Prostate gland (tissue), 2 donors: ENCODE measurements at regions not wholly inside any gene's neighbourhood (a gene's known extent, or its start where the extent isn't known, plus 50 kb on each side); places are given as distances from the start of the nearest gene placed in this dataset.

Experiments
- DNase-seq: peaks from one replicate; pipeline ENCODE4 v3.0.0-alpha.2; 2019; ENCODE audit warnings: low spot score
- H3K27ac ChIP-seq, 2 donors: fragments of 200-600 bp; sonication (generic); 2 replicates each; pipeline ENCODE4 v1.5.1; 2017 to 2019
- H3K27me3 ChIP-seq: fragments of 200-600 bp; sonication (generic); replicated peaks from 2 replicates; pipeline ENCODE4 v1.5.1; 2019; ENCODE audit not compliant: insufficient read depth
- H3K36me3 ChIP-seq, 2 donors: fragments of 200-600 bp; sonication (generic); 1 replicate in 1 of 2; 2 replicates in 1 of 2; pipeline versions ENCODE4 v1.5.1 to v1.8.1; 2017 to 2019
- H3K4me1 ChIP-seq: fragments of 200-600 bp; sonication (generic); replicated peaks from 2 replicates; pipeline ENCODE4 v1.5.1; 2019
- H3K4me3 ChIP-seq, 2 donors: fragments of 200-600 bp; sonication (generic); 2 replicates each; pipeline ENCODE4 v1.5.1; 2017 to 2019
- H3K9me3 ChIP-seq: fragments of 200-600 bp; sonication (generic); 2 replicates; pipeline ENCODE4 v1.5.1; 2017
- POLR2A ChIP-seq: fragments of 450-650 bp; IDR thresholded peaks from one replicate; pipeline ENCODE4 v1.6.1; 2016; ENCODE audit warnings: antibody characterized with exemption, mild to moderate bottlenecking
- POLR2AphosphoS5 ChIP-seq: sonication (generic); formaldehyde crosslinking; IDR thresholded peaks from one replicate; pipeline ENCODE4 v1.6.1; 2017; ENCODE audit warnings: antibody characterized with exemption
- WGBS: methylation state at CpG from one replicate; pipeline ENCODE4 v1.1.5; 2018; 5-methylcytosine and 5-hydroxymethylcytosine counted together
- intact Hi-C: fragments of 100-400 bp; cut with DNase I; formaldehyde crosslinking; loops from one replicate; pipeline ENCODE4 v1.14.2; 2022
- TF ChIP-seq, protein P1 (sequence below), 4 experiments: fragments of 200-600 bp in 2 of 4; fragments of 450-650 bp in 2 of 4; sonication (generic) in 2 of 4; IDR thresholded peaks; 1 replicate in 3 of 4; 2 replicates in 1 of 4; pipeline ENCODE4 v1.5.1; 2016 to 2019; ENCODE audit warnings: antibody characterized with exemption in 4 of 4, mild to moderate bottlenecking in 2 of 4, moderate library complexity in 2 of 4

DNA sequence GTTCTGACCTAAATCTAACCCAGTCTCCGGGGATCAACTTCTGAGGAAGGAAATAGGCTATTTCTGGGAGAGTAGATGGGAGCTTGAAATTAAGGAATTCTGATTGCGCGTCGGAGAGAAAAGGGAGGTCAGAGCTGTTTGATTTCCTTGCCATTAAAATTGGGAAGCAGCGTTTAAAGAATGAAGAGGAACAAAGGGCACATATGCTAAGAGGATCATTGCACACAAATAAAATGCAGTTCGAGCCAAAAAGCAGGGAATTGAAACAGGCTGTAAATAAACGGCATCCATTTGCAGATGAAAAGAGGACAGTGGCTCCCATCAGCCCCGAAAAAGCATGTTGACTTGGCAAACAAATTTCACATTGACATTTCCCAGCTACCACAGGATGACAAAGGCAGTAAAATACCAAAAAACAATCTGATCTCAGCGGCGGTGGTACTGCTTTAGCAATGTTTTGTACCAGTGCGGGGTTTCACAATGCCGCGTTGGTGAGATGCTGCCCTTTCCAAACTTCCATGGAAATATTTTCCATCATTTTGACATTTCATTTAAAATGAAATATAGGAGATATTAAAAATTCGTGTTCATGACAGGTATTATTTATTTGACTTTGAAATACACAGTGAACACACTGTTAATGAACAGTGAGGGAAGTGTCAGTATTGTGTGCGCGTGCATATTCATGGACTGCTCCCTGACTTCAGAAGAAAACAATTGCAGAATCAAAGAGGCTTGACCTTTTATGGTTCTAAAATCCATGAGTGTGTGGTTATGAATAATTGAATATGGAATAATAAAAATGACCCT lies 108.8 kb downstream of the SQOR start:
- Histone ChIP-seq H3K4me3 (no peak overlapping the region), H3K36me3 (no peaks in the 10 kb centered on the region), H3K4me1 (no peaks in the 10 kb centered on the region), H3K27ac (no peak overlapping the region), H3K27me3 (no peaks in the 10 kb centered on the region), H3K9me3 (no peaks in the 10 kb centered on the region)
- TF ChIP-seq POLR2AphosphoS5: no peak
- TF ChIP-seq, protein P1, sequence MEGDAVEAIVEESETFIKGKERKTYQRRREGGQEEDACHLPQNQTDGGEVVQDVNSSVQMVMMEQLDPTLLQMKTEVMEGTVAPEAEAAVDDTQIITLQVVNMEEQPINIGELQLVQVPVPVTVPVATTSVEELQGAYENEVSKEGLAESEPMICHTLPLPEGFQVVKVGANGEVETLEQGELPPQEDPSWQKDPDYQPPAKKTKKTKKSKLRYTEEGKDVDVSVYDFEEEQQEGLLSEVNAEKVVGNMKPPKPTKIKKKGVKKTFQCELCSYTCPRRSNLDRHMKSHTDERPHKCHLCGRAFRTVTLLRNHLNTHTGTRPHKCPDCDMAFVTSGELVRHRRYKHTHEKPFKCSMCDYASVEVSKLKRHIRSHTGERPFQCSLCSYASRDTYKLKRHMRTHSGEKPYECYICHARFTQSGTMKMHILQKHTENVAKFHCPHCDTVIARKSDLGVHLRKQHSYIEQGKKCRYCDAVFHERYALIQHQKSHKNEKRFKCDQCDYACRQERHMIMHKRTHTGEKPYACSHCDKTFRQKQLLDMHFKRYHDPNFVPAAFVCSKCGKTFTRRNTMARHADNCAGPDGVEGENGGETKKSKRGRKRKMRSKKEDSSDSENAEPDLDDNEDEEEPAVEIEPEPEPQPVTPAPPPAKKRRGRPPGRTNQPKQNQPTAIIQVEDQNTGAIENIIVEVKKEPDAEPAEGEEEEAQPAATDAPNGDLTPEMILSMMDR (IDR thresholded peaks at IDR 0.05): no peak
- TF ChIP-seq POLR2A: no peak
- DNase-seq: no peak
- WGBS: 39% methylated on average over 16 of the region's 16 CpGs
- intact Hi-C loops: no loop called here

GRCh38 chr15:45744236-45744589 lies 109.4 kb downstream of the SQOR start:
- no peaks in the 10 kb centered on the region for H3K27me3 ChIP-seq
- no peak overlapping the region for H3K4me3 ChIP-seq
- H3K9me3 ChIP-seq: no peaks in the 10 kb centered on the region
- no peaks in the 10 kb centered on the region for H3K36me3 ChIP-seq
- no peak for DNase-seq
- WGBS: 78% methylated on average over 4 of the region's 4 CpGs
- H3K27ac ChIP-seq: no peak overlapping the region
- intact Hi-C loops: no loop called here
- TF ChIP-seq POLR2AphosphoS5 (no peak), POLR2A (no peak)
- TF ChIP-seq, protein P1 (IDR thresholded peaks at IDR 0.05): no peak
- H3K4me1 ChIP-seq: no peaks in the 10 kb centered on the region

GRCh38 chr15:45747426-45747825 lies 112.6 kb downstream of the SQOR start:
- Histone ChIP-seq H3K27ac (no peak overlapping the region), H3K36me3 (no peaks in the 10 kb centered on the region), H3K4me3 (no peak overlapping the region), H3K9me3 (no peaks in the 10 kb centered on the region), H3K27me3 (no peaks in the 10 kb centered on the region), H3K4me1 (no peaks in the 10 kb centered on the region)
- intact Hi-C loops: no loop called here
- no peak for DNase-seq
- TF ChIP-seq, protein P1 (IDR thresholded peaks at IDR 0.05): no peak
- TF ChIP-seq POLR2A: no peak
- TF ChIP-seq POLR2AphosphoS5: no peak
- 84% methylated on average over 3 of the region's 3 CpGs for WGBS

GRCh38 chr15:45751629-45752028 lies 116.8 kb downstream of the SQOR start:
- Histone ChIP-seq H3K4me3 (no peak overlapping the region), H3K36me3 (no peaks in the 10 kb centered on the region), H3K9me3 (no peaks in the 10 kb centered on the region), H3K4me1 (no peaks in the 10 kb centered on the region), H3K27me3 (no peaks in the 10 kb centered on the region), H3K27ac (no peak overlapping the region)
- no peak for DNase-seq
- 39% methylated on average over 3 of the region's 3 CpGs for WGBS
- intact Hi-C loops: no loop called here
- TF ChIP-seq, protein P1 (IDR thresholded peaks at IDR 0.05): no peak
- TF ChIP-seq POLR2A: no peak
- TF ChIP-seq POLR2AphosphoS5: no peak

DNA sequence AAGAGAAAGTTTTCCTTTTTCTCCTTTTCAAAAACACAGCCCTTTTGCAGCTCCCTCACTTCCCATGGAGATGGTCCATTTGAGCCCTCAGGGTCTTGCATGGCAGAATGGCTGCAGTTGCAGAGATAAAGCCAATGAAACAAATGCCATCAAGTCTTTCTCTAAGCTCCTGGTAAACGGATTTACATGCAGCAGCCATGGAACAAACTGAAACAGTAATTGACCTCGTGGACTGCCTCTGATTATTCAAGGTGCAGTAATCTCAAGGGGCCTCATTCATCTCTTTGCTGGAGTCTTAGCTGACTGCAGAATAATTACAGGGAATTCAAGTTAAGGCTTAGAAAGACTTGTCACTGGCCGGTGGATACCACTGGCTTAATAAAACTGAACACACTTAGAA lies 125.1 kb downstream of the SQOR start:
- Histone ChIP-seq H3K27ac (no peak overlapping the region), H3K9me3 (no peaks in the 10 kb centered on the region), H3K36me3 (no peaks in the 10 kb centered on the region), H3K27me3 (no peaks in the 10 kb centered on the region), H3K4me1 (no peaks in the 10 kb centered on the region), H3K4me3 (no peak overlapping the region)
- WGBS: 47% methylated on average over 3 of the region's 3 CpGs
- TF ChIP-seq POLR2A: no peak
- TF ChIP-seq, protein P1 (IDR thresholded peaks at IDR 0.05): no peak
- TF ChIP-seq POLR2AphosphoS5: no peak
- no peak for DNase-seq
- intact Hi-C loops: no loop called here
